ENCODE measurements at regions not wholly inside any gene's neighbourhood (a gene's known extent, or its start where the extent isn't known, plus 50 kb on each side); places are given as distances from the start of the nearest gene placed in this dataset.

- TF ChIP-seq L3MBTL2 (conservative IDR thresholded peaks at IDR 0.05) (no peak), SUZ12 (IDR thresholded peaks at IDR 0.05) (no peak), NFRKB (IDR thresholded peaks at IDR 0.05) (no peak)
- POLR2A ChIA-PET: no interaction called here
- no peak for DNase-seq (ENCODE audit: extremely low spot score)
- CTCF ChIA-PET: no interaction called here
These were observed 108.6 kb upstream of the PDE3A start for GRCh38 chr12:20259786-20260185.

- no peak for DNase-seq (ENCODE audit: extremely low spot score)
- TF ChIP-seq TARDBP (IDR thresholded peaks at IDR 0.05) (no peak), FOXK2 (IDR thresholded peaks at IDR 0.05) (no peak), BHLHE40 (IDR thresholded peaks at IDR 0.05; ENCODE audit: borderline replicate concordance) (no peak), SUZ12 (IDR thresholded peaks at IDR 0.05) (no peak), ELF4 (IDR thresholded peaks at IDR 0.05) (no peak), FOXA1 (IDR thresholded peaks at IDR 0.05) (no peak), NFRKB (IDR thresholded peaks at IDR 0.05) (no peak), LEF1 (IDR thresholded peaks at IDR 0.05; ENCODE audit: borderline replicate concordance) (no peak), SP1 (IDR thresholded peaks at IDR 0.05) (no peak)
- ChIA-PET POLR2A (no interaction called here), CTCF (no interaction called here)
These were observed 107.5 kb upstream of the PDE3A start for GRCh38 chr12:20260851-20261250.

- ChIA-PET POLR2A (no interaction called here), CTCF (no interaction called here)
- TF ChIP-seq LEF1 (IDR thresholded peaks at IDR 0.05; ENCODE audit: borderline replicate concordance): no peak
- no peak for TF ChIP-seq L3MBTL2 (conservative IDR thresholded peaks at IDR 0.05)
- TF ChIP-seq SP1 (IDR thresholded peaks at IDR 0.05): no peak
- TF ChIP-seq FOXM1 (IDR thresholded peaks at IDR 0.05; ENCODE audit: borderline replicate concordance): no peak
- TF ChIP-seq ELF4 (IDR thresholded peaks at IDR 0.05): no peak
- no peak for TF ChIP-seq HDGF (IDR thresholded peaks at IDR 0.05; ENCODE audit: borderline replicate concordance)
- no peak for TF ChIP-seq FOXK2 (IDR thresholded peaks at IDR 0.05)
- TF ChIP-seq FOXA1 (IDR thresholded peaks at IDR 0.05): no peak
- no peak for TF ChIP-seq TARDBP (IDR thresholded peaks at IDR 0.05)
- no peak for TF ChIP-seq ZNF384 (IDR thresholded peaks at IDR 0.05)
- no peak for TF ChIP-seq BHLHE40 (IDR thresholded peaks at IDR 0.05; ENCODE audit: borderline replicate concordance)
- TF ChIP-seq PKNOX1 (IDR thresholded peaks at IDR 0.05): no peak
- no peak for TF ChIP-seq NFRKB (IDR thresholded peaks at IDR 0.05)
- TF ChIP-seq ARNT (IDR thresholded peaks at IDR 0.05): no peak
- TF ChIP-seq CTBP1 (IDR thresholded peaks at IDR 0.05; ENCODE audit: borderline replicate concordance): no peak
- TF ChIP-seq SUZ12 (IDR thresholded peaks at IDR 0.05): no peak
- DNase-seq (ENCODE audit: extremely low spot score): no peak
These were observed 106.2 kb upstream of the PDE3A start for GRCh38 chr12:20262119-20262518.

GRCh38 chr12:20264026-20264425, 104.3 kb upstream of the PDE3A start:
- TF ChIP-seq TARDBP (IDR thresholded peaks at IDR 0.05) (no peak), HDGF (IDR thresholded peaks at IDR 0.05; ENCODE audit: borderline replicate concordance) (no peak), SUZ12 (IDR thresholded peaks at IDR 0.05) (no peak), L3MBTL2 (conservative IDR thresholded peaks at IDR 0.05) (no peak), ZNF384 (IDR thresholded peaks at IDR 0.05) (no peak), FOXA1 (IDR thresholded peaks at IDR 0.05) (no peak), NFRKB (IDR thresholded peaks at IDR 0.05) (no peak), SP1 (IDR thresholded peaks at IDR 0.05) (no peak), FOXK2 (IDR thresholded peaks at IDR 0.05) (no peak), FOXM1 (IDR thresholded peaks at IDR 0.05; ENCODE audit: borderline replicate concordance) (no peak), CTBP1 (IDR thresholded peaks at IDR 0.05; ENCODE audit: borderline replicate concordance) (no peak), ARNT (IDR thresholded peaks at IDR 0.05) (no peak), LEF1 (IDR thresholded peaks at IDR 0.05; ENCODE audit: borderline replicate concordance) (no peak), ELF4 (IDR thresholded peaks at IDR 0.05) (no peak), BHLHE40 (IDR thresholded peaks at IDR 0.05; ENCODE audit: borderline replicate concordance) (no peak), PKNOX1 (IDR thresholded peaks at IDR 0.05) (no peak)
- DNase-seq (ENCODE audit: extremely low spot score): no peak
- ChIA-PET CTCF (no interaction called here), POLR2A (no interaction called here)

- DNase-seq (ENCODE audit: extremely low spot score): no peak
- TF ChIP-seq BHLHE40 (IDR thresholded peaks at IDR 0.05; ENCODE audit: borderline replicate concordance) (no peak), NFRKB (IDR thresholded peaks at IDR 0.05) (no peak), SUZ12 (IDR thresholded peaks at IDR 0.05) (no peak), ELF4 (IDR thresholded peaks at IDR 0.05) (no peak), SP1 (IDR thresholded peaks at IDR 0.05) (no peak), PKNOX1 (IDR thresholded peaks at IDR 0.05) (no peak), CTBP1 (IDR thresholded peaks at IDR 0.05; ENCODE audit: borderline replicate concordance) (no peak), L3MBTL2 (conservative IDR thresholded peaks at IDR 0.05) (no peak), FOXA1 (IDR thresholded peaks at IDR 0.05) (no peak), ZNF384 (IDR thresholded peaks at IDR 0.05) (no peak)
- ChIA-PET POLR2A (no interaction called here), CTCF (no interaction called here)
These were observed 103.7 kb upstream of the PDE3A start for GRCh38 chr12:20264608-20265114.

- no peak for TF ChIP-seq NFRKB (IDR thresholded peaks at IDR 0.05)
- no peak for TF ChIP-seq ARNT (IDR thresholded peaks at IDR 0.05)
- TF ChIP-seq FOXM1 (IDR thresholded peaks at IDR 0.05; ENCODE audit: borderline replicate concordance): no peak
- TF ChIP-seq HDGF (IDR thresholded peaks at IDR 0.05; ENCODE audit: borderline replicate concordance): no peak
- TF ChIP-seq BHLHE40 (IDR thresholded peaks at IDR 0.05; ENCODE audit: borderline replicate concordance): no peak
- DNase-seq (ENCODE audit: extremely low spot score): no peak
- ChIA-PET CTCF (no interaction called here), POLR2A (no interaction called here)
These were observed 100.1 kb upstream of the PDE3A start for GRCh38 chr12:20268121-20268732.

Data from HEK293T (cell line).